NT2/D1 (cell line): ENCODE measurements at regions not wholly inside any gene's neighbourhood (a gene's known extent, or its start where the extent isn't known, plus 50 kb on each side); places are given as distances from the start of the nearest gene placed in this dataset.

Source experiments
- SUZ12 ChIP-seq: IDR thresholded peaks from 2 replicates; pipeline ENCODE4 v1.6.1; 2011; ENCODE audit not compliant: insufficient read length, insufficient read depth; ENCODE audit errors: extremely low read depth
- YY1 ChIP-seq: IDR thresholded peaks from 2 replicates; pipeline ENCODE4 v1.6.1; 2011; ENCODE audit not compliant: insufficient read length, insufficient read depth
- ZNF274 ChIP-seq: IDR thresholded peaks from 2 replicates; pipeline ENCODE4 v1.6.1; 2011; ENCODE audit warnings: mild to moderate bottlenecking, low read depth, low read length

DNA sequence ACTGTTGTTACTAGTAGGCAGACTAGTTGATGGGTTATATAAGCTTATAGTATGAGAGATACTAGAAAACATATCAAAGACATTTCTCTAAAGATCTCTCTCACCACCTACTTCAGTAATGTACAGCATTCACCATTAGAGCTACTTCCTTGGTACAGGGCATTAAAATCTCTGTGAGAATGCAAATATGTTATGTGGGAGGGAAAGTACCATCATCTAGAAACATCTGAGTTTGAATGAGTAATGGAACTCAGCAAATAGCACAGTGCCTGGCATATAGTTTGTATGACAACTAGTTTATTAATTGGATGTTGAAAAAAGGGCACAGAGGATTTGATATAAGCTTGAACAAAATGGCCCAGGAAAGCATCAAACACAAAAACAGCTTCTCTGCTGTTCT, 211.1 kb downstream of the GLUD2 start:
- TF ChIP-seq ZNF274 (no peak), YY1 (no peak), SUZ12 (no peak)
